ENCODE measurements at regions not wholly inside any gene's neighbourhood (a gene's known extent, or its start where the extent isn't known, plus 50 kb on each side); places are given as distances from the start of the nearest gene placed in this dataset.

DNA sequence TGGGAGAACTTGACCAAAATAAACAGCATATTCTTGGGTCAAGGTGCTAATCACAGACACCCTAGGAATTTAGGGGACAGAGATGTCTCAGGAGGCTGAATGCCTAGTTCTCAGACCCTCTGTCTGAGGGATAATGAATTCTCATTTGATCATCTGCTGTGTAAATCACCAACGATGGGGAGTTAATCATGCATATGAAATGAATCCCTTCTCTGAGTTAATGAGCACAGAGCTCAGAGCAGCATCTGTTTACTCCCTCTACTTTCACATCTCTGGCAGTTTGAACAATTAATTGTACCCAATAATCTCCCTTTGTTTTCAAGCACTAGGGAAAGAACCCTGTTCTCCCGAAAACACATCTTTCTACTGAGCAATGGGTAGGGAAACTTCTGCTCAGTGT, 129.4 kb upstream of the SRRM4 start:
- Histone ChIP-seq H3K9me3 (ENCODE audit: insufficient read depth in 2 of 2, low read depth in 1 of 2, low read length in 1 of 2) (no peaks in the 10 kb centered on the region), H2BK12ac (ENCODE audit: low read depth, low read length) (no peak overlapping the region), H2BK120ac (replicated peaks; ENCODE audit: low read depth, low read length) (no peak overlapping the region), H3K23me2 (ENCODE audit: low read depth, low read length) (no peaks in the 10 kb centered on the region), H3K79me1 (ENCODE audit: low read depth, low read length) (no peaks in the 10 kb centered on the region), H3K56ac (replicated peaks; ENCODE audit: insufficient read length, low read depth, low read length) (no peak overlapping the region), H3K27ac (ENCODE audit: low read depth, low read length) (no peak overlapping the region), H2AFZ (ENCODE audit: low read length) (no peak overlapping the region), H3K36me3 (ENCODE audit: control insufficient read depth in 2 of 4, insufficient read depth in 4 of 4, low read length in 3 of 4) (no peaks in the 10 kb centered on the region), H2BK20ac (ENCODE audit: low read length) (no peak overlapping the region), H4K91ac (replicated peaks; ENCODE audit: insufficient read length, low read length) (no peak overlapping the region), H4K20me1 (replicated peaks in 1 of 2; ENCODE audit: control insufficient read depth in 1 of 2, insufficient read depth in 2 of 2, low read length in 2 of 2) (no peaks in the 10 kb centered on the region), H3K23ac (ENCODE audit: insufficient read length) (no peak overlapping the region), H4K8ac (ENCODE audit: extremely low read depth, insufficient read depth, low read length) (no peak overlapping the region), H3K27me3 (replicated peaks in 1 of 4; ENCODE audit: control insufficient read depth in 3 of 4, extremely low read depth in 1 of 4, insufficient read depth in 3 of 4, low read length in 3 of 4) (no peaks in the 10 kb centered on the region), H3K4me2 (ENCODE audit: insufficient read depth in 1 of 2, low read depth in 2 of 2, low read length in 2 of 2) (no peak overlapping the region), H2BK5ac (ENCODE audit: low read depth, low read length) (no peak overlapping the region), H3K14ac (ENCODE audit: insufficient read length) (no peak overlapping the region), H3K18ac (ENCODE audit: extremely low read depth, low read length) (no peak overlapping the region), H2AK5ac (ENCODE audit: low read depth, low read length) (no peak overlapping the region), H3K4me1 (replicated peaks in 1 of 4; ENCODE audit: control insufficient read depth in 3 of 4, insufficient read depth in 4 of 4, low read length in 3 of 4) (peaks cover 0 to 3% (median 0%) of the 10 kb centered on the region in 4 experiments; a peak in 1 of 7 replicates), H3K4ac (replicated peaks; ENCODE audit: insufficient read length, low read depth, low read length) (no peak overlapping the region), H2BK15ac (ENCODE audit: low read length) (no peak overlapping the region), H4K5ac (ENCODE audit: insufficient read length, low read depth, low read length) (no peak overlapping the region), H3K79me2 (ENCODE audit: control insufficient read depth in 1 of 2, insufficient read depth in 2 of 2, low read length in 2 of 2) (no peaks in the 10 kb centered on the region), H3K4me3 (ENCODE audit: extremely low read depth in 1 of 4, insufficient read depth in 2 of 4, low read depth in 3 of 4, low read length in 4 of 4) (no peak overlapping the region), H3K9ac (replicated peaks in 1 of 4; ENCODE audit: extremely low read depth in 1 of 4, low read depth in 3 of 4, low read length in 3 of 4) (no peak overlapping the region)
- CTCF ChIA-PET (ENCODE audit: partially characterized antibody) = interaction anchor here (0.8 to 7.8 kb wide), 8 partner anchors 7 to 564 kb away, joined by 3 to 57 read pairs (median 4); no protein-coding TSS in a partner anchor
- FAIRE-seq (no peak), DNase-seq (ENCODE audit: low read depth in 1 of 2, low spot score in 2 of 2) (no peak)
- POLR2A ChIA-PET (ENCODE audit: partially characterized antibody) = no interaction called here
- TF ChIP-seq POLR2A (IDR thresholded peaks at IDR 0.05; ENCODE audit: control extremely low read depth in 1 of 2, low read depth in 2 of 2, low read length in 2 of 2) = no peak
- no peak for TF ChIP-seq CEBPB (IDR thresholded peaks at IDR 0.05; ENCODE audit: low read depth, low read length)
- TF ChIP-seq BACH1 (IDR thresholded peaks at IDR 0.05; ENCODE audit: low read length) = no peak
- WGBS, 2 experiments (ENCODE audit: extremely low coverage in 1 of 2, insufficient coverage in 1 of 2, insufficient read length in 1 of 2, insufficient replicate concordance in 2 of 2, low coverage in 1 of 2, low lambda C conversion rate in 2 of 2, missing lambda C conversion rate in 1 of 2) = 81% methylated on average over 2 of the region's 2 CpGs; no CpG with 5 or more reads in 1 of the 2 experiments
